K562 (cell line): ENCODE measurements at regions not wholly inside any gene's neighbourhood (a gene's known extent, or its start where the extent isn't known, plus 50 kb on each side); places are given as distances from the start of the nearest gene placed in this dataset.

ENCODE experiments used
- CBX8 ChIP-seq: fragments of 200-600 bp; sonication (generic); IDR thresholded peaks from 2 replicates; pipeline ENCODE4 v1.6.1; 2012; ENCODE audit warnings: borderline replicate concordance, mixed run types, low read depth, mild to moderate bottlenecking, moderate library complexity, mixed read lengths, low read length, control low read depth, inconsistent platforms; ENCODE audit not compliant: poor library complexity, severe bottlenecking; ENCODE audit errors: extremely low read depth
- MXI1 ChIP-seq: IDR thresholded peaks from 2 replicates; pipeline ENCODE4 v1.6.1; 2011; ENCODE audit warnings: low read depth, mild to moderate bottlenecking, improper control_type of control experiment, low read length
- POLR2AphosphoS2 ChIP-seq: IDR thresholded peaks from 2 replicates; pipeline ENCODE4 v1.6.1; 2012; ENCODE audit warnings: low read length, improper control_type of control experiment
- TEAD2 ChIP-seq: fragments of 450-650 bp; IDR thresholded peaks from 2 replicates; pipeline ENCODE4 v1.6.1; 2016; ENCODE audit warnings: missing genetic modification characterization, control low read depth, missing compliant biosample characterization
- THAP12 ChIP-seq: fragments of 250-450 bp; sonication (Bioruptor Pico); IDR thresholded peaks from 2 replicates; pipeline ENCODE4 v1.9.0; 2021; ENCODE audit warnings: mild to moderate bottlenecking, inconsistent platforms
- ZNF140 ChIP-seq: fragments of 250-450 bp; sonication (Bioruptor Pico); IDR thresholded peaks from 2 replicates; pipeline ENCODE4 v1.8.0; 2021; ENCODE audit warnings: moderate library complexity, mild to moderate bottlenecking, inconsistent platforms
- ZNF263 ChIP-seq: sonication (generic); formaldehyde crosslinking; IDR thresholded peaks from 2 replicates; pipeline ENCODE4 v1.8.0; 2022; ENCODE audit warnings: mild to moderate bottlenecking, missing genetic modification reagents, borderline replicate concordance
- TF ChIP-seq, protein P1 (sequence below): fragments of 250-450 bp; sonication (Bioruptor Pico); IDR thresholded peaks from 2 replicates; pipeline ENCODE4 v1.4.0; 2020; ENCODE audit warnings: mild to moderate bottlenecking

DNA sequence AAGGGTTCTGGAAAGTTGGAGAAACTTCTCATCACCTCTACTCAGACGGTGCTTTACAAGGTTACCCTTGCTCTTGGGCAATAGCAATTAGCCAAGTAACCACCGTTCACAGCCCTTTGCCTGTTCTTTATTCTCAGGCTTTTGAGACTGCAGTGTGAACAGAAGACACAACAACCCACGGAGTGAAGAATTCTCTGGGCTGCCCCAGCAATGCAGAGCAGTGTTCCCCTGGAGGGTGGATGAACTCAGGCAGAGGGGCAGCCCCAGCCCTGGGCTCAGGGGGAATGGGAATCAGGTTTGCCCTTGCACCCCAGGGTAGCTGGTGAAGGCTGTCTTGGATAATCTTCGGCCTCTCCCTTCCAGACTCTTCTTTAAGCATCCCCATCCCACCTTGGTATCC is 69.1 kb downstream of the MCFD2 start (continued):
- no peak for TF ChIP-seq CBX8
- no peak for TF ChIP-seq ZNF140 (CRISPR knock-in tag)
- TF ChIP-seq POLR2AphosphoS2, result no peak
- no peak for TF ChIP-seq TEAD2 (tag)
- TF ChIP-seq ZNF263 (CRISPR knock-in tag), result no peak
- no peak for TF ChIP-seq THAP12 (CRISPR knock-in tag)
- TF ChIP-seq, protein P1, sequence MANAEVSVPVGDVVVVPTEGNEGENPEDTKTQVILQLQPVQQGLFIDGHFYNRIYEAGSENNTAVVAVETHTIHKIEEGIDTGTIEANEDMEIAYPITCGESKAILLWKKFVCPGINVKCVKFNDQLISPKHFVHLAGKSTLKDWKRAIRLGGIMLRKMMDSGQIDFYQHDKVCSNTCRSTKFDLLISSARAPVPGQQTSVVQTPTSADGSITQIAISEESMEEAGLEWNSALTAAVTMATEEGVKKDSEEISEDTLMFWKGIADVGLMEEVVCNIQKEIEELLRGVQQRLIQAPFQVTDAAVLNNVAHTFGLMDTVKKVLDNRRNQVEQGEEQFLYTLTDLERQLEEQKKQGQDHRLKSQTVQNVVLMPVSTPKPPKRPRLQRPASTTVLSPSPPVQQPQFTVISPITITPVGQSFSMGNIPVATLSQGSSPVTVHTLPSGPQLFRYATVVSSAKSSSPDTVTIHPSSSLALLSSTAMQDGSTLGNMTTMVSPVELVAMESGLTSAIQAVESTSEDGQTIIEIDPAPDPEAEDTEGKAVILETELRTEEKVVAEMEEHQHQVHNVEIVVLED (CRISPR knock-in tag), result no peak
- TF ChIP-seq MXI1, result no peak
